ENCODE measurements at regions not wholly inside any gene's neighbourhood (a gene's known extent, or its start where the extent isn't known, plus 50 kb on each side); places are given as distances from the start of the nearest gene placed in this dataset.

- 82 to 95% methylated on average over 6 of the region's 6 CpGs for WGBS, 2 donors
- no peak for DNase-seq (ENCODE audit: low spot score in 2 of 2)
- intact Hi-C loops (cut with DNase I; ENCODE audit: low total_unique reads), result no loop called here
- no peak overlapping the region for H3K4me3 ChIP-seq (ENCODE audit: low read depth, poor library complexity, severe bottlenecking)
- TF ChIP-seq, protein P1, sequence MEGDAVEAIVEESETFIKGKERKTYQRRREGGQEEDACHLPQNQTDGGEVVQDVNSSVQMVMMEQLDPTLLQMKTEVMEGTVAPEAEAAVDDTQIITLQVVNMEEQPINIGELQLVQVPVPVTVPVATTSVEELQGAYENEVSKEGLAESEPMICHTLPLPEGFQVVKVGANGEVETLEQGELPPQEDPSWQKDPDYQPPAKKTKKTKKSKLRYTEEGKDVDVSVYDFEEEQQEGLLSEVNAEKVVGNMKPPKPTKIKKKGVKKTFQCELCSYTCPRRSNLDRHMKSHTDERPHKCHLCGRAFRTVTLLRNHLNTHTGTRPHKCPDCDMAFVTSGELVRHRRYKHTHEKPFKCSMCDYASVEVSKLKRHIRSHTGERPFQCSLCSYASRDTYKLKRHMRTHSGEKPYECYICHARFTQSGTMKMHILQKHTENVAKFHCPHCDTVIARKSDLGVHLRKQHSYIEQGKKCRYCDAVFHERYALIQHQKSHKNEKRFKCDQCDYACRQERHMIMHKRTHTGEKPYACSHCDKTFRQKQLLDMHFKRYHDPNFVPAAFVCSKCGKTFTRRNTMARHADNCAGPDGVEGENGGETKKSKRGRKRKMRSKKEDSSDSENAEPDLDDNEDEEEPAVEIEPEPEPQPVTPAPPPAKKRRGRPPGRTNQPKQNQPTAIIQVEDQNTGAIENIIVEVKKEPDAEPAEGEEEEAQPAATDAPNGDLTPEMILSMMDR (IDR thresholded peaks at IDR 0.05), result no peak
- TF ChIP-seq POLR2A (IDR thresholded peaks at IDR 0.05), result no peak
Observed at GRCh38 chr10:69738858-69739435, 62.8 kb upstream of the COL13A1 start.

- no peak for DNase-seq (ENCODE audit: low spot score in 2 of 2)
- no peak for TF ChIP-seq POLR2A (IDR thresholded peaks at IDR 0.05)
- TF ChIP-seq, protein P1 (IDR thresholded peaks at IDR 0.05), result no peak
- WGBS, 2 donors, result 82 to 83% methylated on average over 7 of the region's 7 CpGs
- H3K4me3 ChIP-seq (ENCODE audit: low read depth, poor library complexity, severe bottlenecking), result no peak overlapping the region
- intact Hi-C loops (cut with DNase I; ENCODE audit: low total_unique reads), result no loop called here
Observed at GRCh38 chr10:69739634-69740033, 62.1 kb upstream of the COL13A1 start.

DNA sequence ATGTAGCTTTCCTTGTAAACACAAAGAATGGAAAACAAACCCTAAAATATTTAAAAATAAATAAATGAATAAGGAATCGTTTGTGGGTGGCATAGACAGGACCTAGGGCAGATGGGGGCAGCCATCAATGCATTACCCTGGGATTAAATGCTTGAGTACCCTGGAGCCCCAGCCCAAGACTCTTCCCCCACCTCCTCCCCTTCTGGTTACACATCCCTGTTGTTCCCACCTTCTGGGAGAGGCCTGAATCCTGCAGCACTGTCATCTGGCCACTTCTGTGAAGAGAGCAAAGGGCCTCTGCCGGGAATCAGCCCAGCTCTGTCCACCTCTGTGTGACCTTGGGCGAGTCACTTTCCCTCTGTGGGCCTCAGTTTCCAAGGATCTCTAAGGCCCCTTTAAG, 61.6 kb upstream of the COL13A1 start:
- no peak for TF ChIP-seq POLR2A (IDR thresholded peaks at IDR 0.05)
- TF ChIP-seq, protein P1 (IDR thresholded peaks at IDR 0.05), result no peak
- 90 to 93% methylated on average over 3 of the region's 3 CpGs for WGBS, 2 donors
- intact Hi-C loops (cut with DNase I; ENCODE audit: low total_unique reads), result no loop called here
- DNase-seq (ENCODE audit: low spot score in 2 of 2), result no peak
- H3K4me3 ChIP-seq (ENCODE audit: low read depth, poor library complexity, severe bottlenecking), result no peak overlapping the region

DNA sequence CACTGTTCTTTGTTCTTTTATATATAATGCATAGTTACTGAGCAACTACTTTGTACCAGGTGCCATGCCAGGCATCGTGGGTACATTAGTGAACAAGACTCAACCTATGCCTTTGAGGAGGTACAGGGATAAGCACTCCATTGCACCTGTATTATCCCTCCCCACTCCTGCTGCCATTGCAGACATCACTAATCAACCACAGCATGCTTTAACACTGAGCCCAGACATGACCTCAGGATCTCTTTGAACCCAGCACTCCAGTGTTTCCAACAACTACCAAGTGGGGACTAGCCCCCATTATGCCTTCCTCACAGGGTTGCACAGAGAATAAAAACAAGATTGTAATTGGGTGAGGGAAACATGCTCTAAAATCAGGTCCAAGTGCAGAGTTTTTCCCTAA, 60.5 kb upstream of the COL13A1 start:
- TF ChIP-seq, protein P1 (IDR thresholded peaks at IDR 0.05), result no peak
- TF ChIP-seq POLR2A (IDR thresholded peaks at IDR 0.05), result no peak
- WGBS, 2 donors, result 55 to 80% methylated on average over 1 of the region's 1 CpG
- DNase-seq (ENCODE audit: low spot score in 2 of 2), result no peak

GRCh38 chr10:69741671-69742355, 59.9 kb upstream of the COL13A1 start:
- H3K4me3 ChIP-seq (ENCODE audit: low read depth, poor library complexity, severe bottlenecking), result no peak overlapping the region
- WGBS, 2 donors, result 57 to 78% methylated on average over 5 of the region's 5 CpGs
- intact Hi-C loops (cut with DNase I; ENCODE audit: low total_unique reads), result no loop called here
- TF ChIP-seq POLR2A (IDR thresholded peaks at IDR 0.05), result no peak
- TF ChIP-seq, protein P1 (IDR thresholded peaks at IDR 0.05), result no peak
- no peak for DNase-seq (ENCODE audit: low spot score in 2 of 2)

More for the DNA sequence above, 60.5 kb upstream of the COL13A1 start:
- no peak overlapping the region for H3K4me3 ChIP-seq (ENCODE audit: low read depth, poor library complexity, severe bottlenecking)
- intact Hi-C loops (cut with DNase I; ENCODE audit: low total_unique reads), result no loop called here

GRCh38 chr10:69742356-69742695, 59.4 kb upstream of the COL13A1 start:
- DNase-seq (ENCODE audit: low spot score in 2 of 2), result no peak
- intact Hi-C loops (cut with DNase I; ENCODE audit: low total_unique reads), result no loop called here
- 82 to 100% methylated on average over 1 of the region's 1 CpG for WGBS, 2 donors
- TF ChIP-seq, protein P1 (IDR thresholded peaks at IDR 0.05), result no peak
- TF ChIP-seq POLR2A (IDR thresholded peaks at IDR 0.05), result no peak
- H3K4me3 ChIP-seq (ENCODE audit: low read depth, poor library complexity, severe bottlenecking), result no peak overlapping the region

All from lower leg skin (tissue), 4 donors.